ENCODE measurements at regions not wholly inside any gene's neighbourhood (a gene's known extent, or its start where the extent isn't known, plus 50 kb on each side); places are given as distances from the start of the nearest gene placed in this dataset.

DNA sequence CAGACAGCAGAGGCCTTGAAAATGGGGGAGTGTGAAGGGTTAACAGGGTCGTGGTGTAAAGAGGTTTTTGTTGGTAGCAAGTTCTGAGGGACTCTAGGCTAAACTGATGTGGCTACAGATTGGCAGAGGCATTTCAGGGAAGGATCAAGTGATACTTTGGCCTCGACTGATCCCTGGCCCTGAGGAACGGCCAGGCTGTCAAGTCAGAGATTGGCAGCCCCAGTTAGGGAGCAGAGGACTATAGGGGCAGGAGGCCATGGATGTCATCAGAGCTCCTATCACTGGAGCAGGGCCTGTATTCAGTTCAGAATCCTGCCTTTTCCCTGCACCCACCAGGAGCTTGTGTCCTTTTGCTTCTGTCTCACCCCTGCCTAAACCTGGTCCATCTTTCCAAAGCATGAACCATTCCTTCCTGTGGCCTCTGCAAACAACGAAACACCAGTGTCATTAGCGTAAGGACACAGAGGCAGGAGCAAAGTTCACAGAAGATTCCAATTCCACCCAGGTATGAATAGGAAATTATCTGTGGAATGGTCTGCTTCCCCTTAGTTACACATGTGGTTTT is 613.1 kb downstream of the MID1IP1 start:
- no peak for TF ChIP-seq YY1 (IDR thresholded peaks at IDR 0.05; ENCODE audit: insufficient read depth, insufficient read length)
- no peak for TF ChIP-seq SUZ12 (IDR thresholded peaks at IDR 0.05; ENCODE audit: extremely low read depth, insufficient read depth, insufficient read length)

Measured in NT2/D1 (cell line).